NCI-H82 treated with DMSO at 0.1 percent for 48 hours (cell line): ENCODE measurements at regions not wholly inside any gene's neighbourhood (a gene's known extent, or its start where the extent isn't known, plus 50 kb on each side); places are given as distances from the start of the nearest gene placed in this dataset.
"Not testable (repeated sequence)": the region's sequence is repeated elsewhere in the genome, so short reads cannot be mapped to it uniquely, and the experiment has no call there.

Experiments
- DNase-seq: peaks from one replicate; lab custom pipeline; 2025; ENCODE audit not compliant: unreplicated experiment; lab: John Stamatoyannopoulos, UW

GRCh38 chr7:142575351-142575750, 173.9 kb upstream of the PRSS1 start:
- DNase-seq: not testable (repeated sequence)

DNA sequence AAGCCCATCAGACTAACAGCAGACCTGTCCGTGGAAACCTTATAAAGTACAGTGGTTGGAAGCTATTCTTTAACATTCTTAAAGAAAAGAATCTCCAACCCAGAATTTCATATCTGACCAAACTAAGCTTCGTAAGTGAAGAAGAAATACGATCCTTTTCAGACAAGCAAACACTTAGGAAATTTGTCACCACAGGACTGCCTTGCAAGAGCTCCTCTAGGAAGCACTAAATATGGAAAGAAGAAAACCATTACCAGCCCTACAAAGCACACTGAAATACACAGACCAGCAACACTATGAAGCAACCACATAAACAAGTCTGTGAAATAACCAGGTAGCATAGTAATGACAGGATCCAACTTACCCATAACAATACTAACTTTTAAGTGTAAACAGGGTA, 177.7 kb upstream of the PRSS1 start:
- DNase-seq: no peak

GRCh38 chr7:142569851-142570250, 179.4 kb upstream of the PRSS1 start:
- DNase-seq: no peak

GRCh38 chr7:142568435-142569097, 180.7 kb upstream of the PRSS1 start:
- DNase-seq: no peak

GRCh38 chr7:142567201-142568075, 181.8 kb upstream of the PRSS1 start:
- no peak for DNase-seq

DNA sequence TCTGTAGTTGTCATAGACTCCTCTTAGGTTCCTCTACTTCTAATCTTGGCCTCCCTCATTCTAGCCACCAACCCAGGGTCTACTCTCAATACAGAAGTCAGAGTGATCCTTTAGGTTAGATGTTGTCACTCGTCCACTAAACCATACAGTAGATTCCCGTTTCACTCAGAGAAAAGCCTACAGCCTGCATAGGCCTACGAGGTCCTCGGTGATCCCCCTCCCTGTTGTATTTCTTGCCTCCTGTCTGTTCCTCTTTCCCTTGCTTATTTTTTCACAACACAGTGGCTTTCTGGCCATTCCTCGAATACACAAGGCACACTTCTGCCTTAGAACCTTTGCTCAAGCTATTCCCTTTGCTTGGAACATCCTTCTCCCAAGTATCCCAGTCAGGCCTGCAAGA, 183.0 kb upstream of the PRSS1 start:
- no peak for DNase-seq

- not testable (repeated sequence) for DNase-seq
Observed at GRCh38 chr7:142564125-142564524, 185.1 kb upstream of the PRSS1 start.

- DNase-seq: no peak
Observed at GRCh38 chr7:142563470-142563869, 185.8 kb upstream of the PRSS1 start.

- DNase-seq: no peak
Observed at GRCh38 chr7:142562688-142563087, 186.6 kb upstream of the PRSS1 start.

- DNase-seq: not testable (repeated sequence)
Observed at GRCh38 chr7:142561396-142561795, 187.9 kb upstream of the PRSS1 start.

GRCh38 chr7:142560770-142561169, 188.5 kb upstream of the PRSS1 start:
- not testable (repeated sequence) for DNase-seq

DNA sequence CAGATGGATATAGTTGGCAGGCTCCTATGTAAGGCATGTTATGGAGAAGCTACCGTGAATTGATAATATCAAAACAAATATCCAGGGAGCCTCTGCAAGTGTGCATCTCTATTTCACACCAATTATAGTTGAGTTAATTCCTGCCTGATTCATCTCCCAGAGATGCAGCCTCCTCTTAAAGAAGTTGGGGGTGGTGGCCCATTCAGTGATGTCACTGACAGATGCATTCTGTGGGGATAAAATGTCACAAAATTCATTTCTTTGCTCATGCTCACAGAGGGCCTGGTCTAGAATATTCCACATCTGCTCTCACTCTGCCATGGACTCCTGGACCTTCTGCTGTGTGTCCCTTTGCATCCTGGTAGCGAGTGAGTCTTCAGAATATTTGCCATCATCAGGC, 189.1 kb upstream of the PRSS1 start:
- no peak for DNase-seq

GRCh38 chr7:142557971-142558582, 191.2 kb upstream of the PRSS1 start:
- no peak for DNase-seq

DNA sequence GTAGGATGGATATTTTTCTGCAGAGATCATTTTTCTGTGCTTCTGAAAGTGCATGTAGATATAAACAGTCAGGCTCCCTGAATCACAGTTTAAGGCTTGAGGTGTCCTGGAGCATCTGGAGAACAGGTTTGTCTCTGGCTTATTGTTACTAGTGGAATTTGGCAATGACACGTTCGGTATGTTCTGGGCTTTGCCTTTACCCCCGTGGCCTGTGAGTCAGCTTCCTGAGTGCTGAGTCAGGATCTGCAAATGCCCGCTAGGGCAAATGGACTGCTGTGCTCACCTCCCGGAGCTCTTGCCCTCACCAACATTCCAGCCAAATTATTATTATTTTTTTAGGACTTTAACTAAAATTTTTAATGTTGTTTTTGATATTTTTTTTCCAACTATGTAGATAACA, 192.5 kb upstream of the PRSS1 start:
- DNase-seq: no peak

GRCh38 chr7:142554560-142555532, 194.4 kb upstream of the PRSS1 start:
- DNase-seq: no peak

DNA sequence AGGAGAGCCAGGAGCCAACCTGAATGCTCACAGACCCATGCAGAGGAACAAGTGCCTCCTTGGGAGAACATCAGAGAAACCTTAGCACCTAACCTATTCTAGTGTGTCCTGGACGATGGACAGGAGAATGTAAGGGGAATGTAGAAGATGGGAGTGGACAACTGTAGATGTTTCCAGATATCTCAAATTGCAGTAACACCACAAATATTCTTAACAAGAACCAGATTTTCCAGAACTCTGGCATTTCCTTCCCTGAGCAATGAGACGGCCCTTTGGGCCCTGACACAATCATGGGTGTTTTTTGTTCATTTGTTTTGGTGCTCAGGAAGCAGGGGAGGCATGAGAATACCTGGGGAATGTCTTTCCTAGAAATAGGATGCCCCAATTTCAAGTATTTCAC, 196.1 kb upstream of the PRSS1 start:
- no peak for DNase-seq

DNA sequence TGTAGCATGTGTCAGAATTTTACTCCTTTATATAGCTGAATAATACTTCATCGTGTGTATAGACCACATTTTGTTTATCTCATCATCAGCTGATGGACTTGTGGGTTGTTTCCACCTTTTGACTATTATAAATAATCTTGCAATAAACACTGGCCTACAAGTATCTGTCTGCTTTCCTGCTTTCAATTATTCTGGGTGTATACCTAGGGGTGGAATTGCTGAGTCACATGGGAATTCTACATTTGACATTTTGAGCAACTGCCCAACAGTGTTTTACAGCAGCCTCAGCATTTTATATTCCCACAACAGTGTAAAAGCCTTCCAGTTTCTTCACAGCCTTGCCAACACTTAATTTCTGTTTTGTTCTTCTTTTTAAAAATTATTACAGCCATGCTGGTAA, 200.3 kb upstream of the PRSS1 start:
- no peak for DNase-seq

- no peak for DNase-seq
Observed at GRCh38 chr7:142546452-142546851, 202.8 kb upstream of the PRSS1 start.

GRCh38 chr7:142542942-142543341, 206.3 kb upstream of the PRSS1 start:
- no peak for DNase-seq

DNA sequence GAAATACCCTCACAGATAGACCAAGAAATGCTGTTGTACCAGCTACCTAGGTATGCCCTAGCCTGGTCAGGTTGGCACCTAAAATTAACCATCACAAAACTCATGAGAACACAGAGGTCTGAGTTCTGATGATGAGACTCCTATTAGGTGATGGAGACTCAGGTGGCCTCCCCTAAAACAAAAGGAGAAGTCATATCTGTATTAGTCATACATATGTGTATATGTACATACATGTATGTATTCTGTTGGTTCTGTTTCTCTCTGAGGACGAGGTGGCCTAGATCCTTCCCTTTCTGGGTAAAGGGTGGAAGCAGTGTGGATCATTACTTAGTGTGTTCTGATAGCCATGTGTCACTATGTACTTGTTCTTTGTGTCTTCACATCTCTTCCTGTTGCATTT, 207.2 kb upstream of the PRSS1 start:
- DNase-seq: no peak

- no peak for DNase-seq
Observed at GRCh38 chr7:142540371-142540770, 208.9 kb upstream of the PRSS1 start.
